G401 (cell line): ENCODE measurements at regions not wholly inside any gene's neighbourhood (a gene's known extent, or its start where the extent isn't known, plus 50 kb on each side); places are given as distances from the start of the nearest gene placed in this dataset.

Source experiments
- DNase-seq: peaks from one replicate; pipeline ENCODE4 v3.0.0-alpha.2; 2015; ENCODE audit warnings: low spot score
- in situ Hi-C: cut with HindIII; loops from 2 replicates; pipeline ENCODE4 v1.10.0; 2016; ENCODE audit warnings: low sequenced_read_pairs, mixed read lengths

DNA sequence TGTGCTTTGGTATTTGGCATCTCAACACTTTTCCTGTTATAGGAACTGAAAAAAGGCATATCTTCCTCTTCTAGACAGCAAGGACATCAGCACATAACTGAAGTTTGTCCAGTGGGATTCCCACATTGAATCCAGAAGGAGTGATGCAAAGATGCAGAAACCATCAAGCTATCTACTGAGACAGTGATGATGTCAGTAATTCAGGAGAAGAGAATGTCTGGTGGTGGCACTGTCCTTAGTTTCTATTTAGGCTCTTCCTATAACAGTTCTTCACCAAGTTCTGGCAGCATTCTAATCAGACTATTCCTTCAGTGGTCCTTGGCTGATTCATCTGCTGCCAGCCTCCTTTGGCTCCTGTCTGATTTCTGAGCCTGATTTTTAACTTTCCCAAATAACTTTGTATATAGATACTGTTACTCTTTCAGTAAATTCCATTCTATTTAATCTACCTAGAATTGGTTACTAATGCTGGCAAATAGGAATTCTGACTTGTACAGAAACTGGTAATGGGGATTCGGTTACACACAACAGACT lies 56.6 kb upstream of the AGPS start:
- DNase-seq: no peak
- in situ Hi-C loops: loop anchor here (10.0 kb wide), 2 partner anchors 171 to 269 kb away; no protein-coding TSS in a partner anchor

GRCh38 chr2:177338177-177338721 lies 54.3 kb upstream of the AGPS start:
- DNase-seq: no peak
- in situ Hi-C loops: loop anchor here (10.0 kb wide), 2 partner anchors 173 to 267 kb away; no protein-coding TSS in a partner anchor

DNA sequence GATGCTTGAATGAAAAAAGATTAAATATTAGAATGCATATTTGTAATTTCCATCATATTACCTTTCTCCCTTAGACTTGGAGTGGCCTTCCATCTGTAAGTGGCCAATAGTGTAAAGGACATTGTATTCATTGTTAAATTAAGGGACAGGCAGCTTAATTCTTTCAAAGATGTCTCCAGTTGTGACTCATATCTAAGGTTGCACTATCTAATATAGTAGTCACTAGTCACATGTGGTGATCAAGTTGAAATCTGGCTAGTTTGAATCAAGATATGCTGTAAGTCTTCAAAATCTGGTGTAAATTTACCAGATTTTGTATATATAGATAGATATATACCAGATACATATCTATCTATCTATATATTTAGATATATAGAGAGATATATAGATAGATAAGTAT lies 52.4 kb upstream of the AGPS start:
- in situ Hi-C loops: no loop called here

GRCh38 chr2:177342736-177343135 lies 49.8 kb upstream of the AGPS start:
- in situ Hi-C loops: no loop called here
- no peak for DNase-seq

More for the DNA sequence above, 52.4 kb upstream of the AGPS start:
- DNase-seq: no peak
